ENCODE measurements at regions not wholly inside any gene's neighbourhood (a gene's known extent, or its start where the extent isn't known, plus 50 kb on each side); places are given as distances from the start of the nearest gene placed in this dataset.

DNA sequence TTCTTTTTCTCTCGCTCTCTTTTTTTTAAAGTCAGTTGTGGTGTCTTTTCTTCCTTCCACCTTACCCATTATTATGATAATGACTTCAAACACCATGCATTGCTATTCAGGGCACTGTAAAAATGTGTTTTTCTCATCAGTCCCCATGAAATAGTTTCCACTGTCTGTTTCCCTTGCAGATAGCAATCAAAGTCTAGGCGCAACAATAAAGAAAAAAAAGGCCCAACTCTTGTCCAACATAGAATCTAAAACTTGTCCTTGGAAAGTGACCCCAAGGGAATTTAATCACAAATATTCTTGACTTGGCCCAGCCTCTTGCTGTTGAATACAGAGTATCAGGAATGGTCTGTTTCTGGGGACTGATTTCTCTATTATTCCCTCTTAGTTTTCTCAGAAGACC, 382.5 kb downstream of the PLPP3 start:
- TF ChIP-seq EZH2 (IDR thresholded peaks at IDR 0.05; ENCODE audit: borderline replicate concordance, low read length) (no peak), CTCF (conservative IDR thresholded peaks at IDR 0.05 in 1 of 2, IDR thresholded peaks at IDR 0.05 in 1 of 2; ENCODE audit: extremely low read depth in 1 of 2, insufficient read depth in 1 of 2, low read depth in 1 of 2, low read length in 2 of 2) (no peak)

Data from mammary epithelial cell (primary cell).